Mammary epithelial cell (primary cell): ENCODE measurements at regions not wholly inside any gene's neighbourhood (a gene's known extent, or its start where the extent isn't known, plus 50 kb on each side); places are given as distances from the start of the nearest gene placed in this dataset.

ENCODE experiments used
- CTCF ChIP-seq, 2 donors: IDR thresholded peaks in 1 of 2; conservative IDR thresholded peaks in 1 of 2; 2 replicates each; pipeline ENCODE4 v1.5.1; 2011 to 2012; ENCODE audit warnings: inconsistent platforms in 2 of 2, low read length in 2 of 2, mild to moderate bottlenecking in 2 of 2, control low read depth in 1 of 2, low read depth in 1 of 2; ENCODE audit not compliant: insufficient read depth in 1 of 2; ENCODE audit errors: extremely low read depth in 1 of 2
- EZH2 ChIP-seq: IDR thresholded peaks from 2 replicates; pipeline ENCODE4 v1.6.1; 2012; ENCODE audit warnings: low read length, inconsistent platforms, borderline replicate concordance

DNA sequence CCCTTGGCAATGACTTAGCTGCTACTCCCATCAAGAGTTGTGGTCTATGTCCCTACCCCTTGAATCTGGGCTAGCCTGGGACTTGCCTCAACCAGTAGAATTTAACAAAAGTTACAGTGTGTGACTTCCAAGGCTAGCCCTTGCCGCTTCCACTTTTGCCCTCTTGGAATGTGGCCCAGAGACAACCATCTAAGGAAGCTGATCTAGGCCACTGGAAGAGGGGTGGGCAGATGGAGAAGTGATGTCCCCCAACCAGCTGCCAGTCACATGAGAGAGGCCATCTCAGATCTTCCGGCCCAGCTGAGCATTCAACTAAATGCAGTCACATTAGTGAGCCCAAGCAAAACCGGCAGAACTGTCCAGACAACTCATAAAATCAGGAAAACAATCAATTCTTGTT is 115.1 kb downstream of the TOMM20 start:
- TF ChIP-seq CTCF (conservative IDR thresholded peaks at IDR 0.05 in 1 of 2, IDR thresholded peaks at IDR 0.05 in 1 of 2; ENCODE audit: extremely low read depth in 1 of 2, insufficient read depth in 1 of 2, low read depth in 1 of 2, low read length in 2 of 2): no peak
- TF ChIP-seq EZH2: no peak
